Nephron progenitor cell (in vitro differentiated cells): ENCODE measurements at regions not wholly inside any gene's neighbourhood (a gene's known extent, or its start where the extent isn't known, plus 50 kb on each side); places are given as distances from the start of the nearest gene placed in this dataset.

ENCODE experiments used
- DNase-seq: peaks from one replicate; pipeline ENCODE4 v3.0.0; 2021
- H3K27ac Mint-ChIP-seq: 2 replicates; pipeline ENCODE4 v1.8.0; 2021; ENCODE audit warnings: mild to moderate bottlenecking, moderate library complexity, mixed read lengths
- H3K27me3 Mint-ChIP-seq: 2 replicates; pipeline ENCODE4 v1.8.0; 2021; ENCODE audit warnings: mild to moderate bottlenecking, low read depth, mixed read lengths; ENCODE audit not compliant: poor library complexity
- H3K36me3 Mint-ChIP-seq: 2 replicates; pipeline ENCODE4 v1.8.0; 2021; ENCODE audit warnings: low read depth, mixed read lengths
- H3K4me1 Mint-ChIP-seq: 2 replicates; pipeline ENCODE4 v1.8.0; 2021; ENCODE audit warnings: mixed read lengths
- H3K4me3 Mint-ChIP-seq: 2 replicates; pipeline ENCODE4 v1.8.0; 2021; ENCODE audit warnings: mild to moderate bottlenecking, moderate library complexity, mixed read lengths
- H3K9me3 Mint-ChIP-seq: 2 replicates; pipeline ENCODE4 v1.8.0; 2021; ENCODE audit warnings: mild to moderate bottlenecking, moderate library complexity, mixed read lengths
- CTCF ChIP-seq: fragments of 200-600 bp; sonication (generic); IDR thresholded peaks from 2 replicates; pipeline ENCODE4 v1.5.0; 2021; ENCODE audit warnings: antibody characterized with exemption

GRCh38 chr5:10099548-10099947 is 150.1 kb downstream of the ATPSCKMT start:
- TF ChIP-seq CTCF: no peak
- Mint-ChIP-seq H3K36me3 (peaks cover 17% of the 10 kb centered on the region), H3K4me3 (no peak overlapping the region), H3K9me3 (peaks cover 62% of the 10 kb centered on the region), H3K27me3 (peaks cover 2% of the 10 kb centered on the region), H3K4me1 (peaks cover 8% of the 10 kb centered on the region), H3K27ac (no peak overlapping the region)
- DNase-seq: no peak

- no peak overlapping the region for H3K4me3 Mint-ChIP-seq
- DNase-seq: no peak
Observed at GRCh38 chr5:10091701-10092100, 158.0 kb downstream of the ATPSCKMT start.

GRCh38 chr5:10090074-10090473 is 159.6 kb downstream of the ATPSCKMT start:
- Mint-ChIP-seq H3K27me3 (peaks cover 4% of the 10 kb centered on the region), H3K9me3 (peaks cover 41% of the 10 kb centered on the region), H3K4me3 (no peak overlapping the region), H3K4me1 (no peaks in the 10 kb centered on the region), H3K27ac (no peak overlapping the region), H3K36me3 (no peaks in the 10 kb centered on the region)
- no peak for TF ChIP-seq CTCF
- DNase-seq: no peak

More at GRCh38 chr5:10091701-10092100, 158.0 kb downstream of the ATPSCKMT start:
- peaks cover 57% of the 10 kb centered on the region for H3K9me3 Mint-ChIP-seq
- H3K4me1 Mint-ChIP-seq: no peaks in the 10 kb centered on the region
- TF ChIP-seq CTCF: no peak
- H3K36me3 Mint-ChIP-seq: no peaks in the 10 kb centered on the region
- H3K27ac Mint-ChIP-seq: no peak overlapping the region
- H3K27me3 Mint-ChIP-seq: peaks cover 4% of the 10 kb centered on the region

- Mint-ChIP-seq H3K9me3 (peaks cover 21% of the 10 kb centered on the region), H3K27ac (no peak overlapping the region), H3K27me3 (peaks cover 7% of the 10 kb centered on the region), H3K4me1 (no peaks in the 10 kb centered on the region), H3K4me3 (no peak overlapping the region), H3K36me3 (no peaks in the 10 kb centered on the region)
- no peak for DNase-seq
- no peak for TF ChIP-seq CTCF
Observed at GRCh38 chr5:10085185-10085584, 164.5 kb downstream of the ATPSCKMT start.

GRCh38 chr5:10081584-10081983 is 168.1 kb downstream of the ATPSCKMT start:
- Mint-ChIP-seq H3K36me3 (no peaks in the 10 kb centered on the region), H3K27me3 (peaks cover 4% of the 10 kb centered on the region), H3K4me3 (no peak overlapping the region), H3K27ac (no peak overlapping the region), H3K4me1 (peaks cover 8% of the 10 kb centered on the region), H3K9me3 (no peaks in the 10 kb centered on the region)
- TF ChIP-seq CTCF: no peak
- DNase-seq: no peak

GRCh38 chr5:10077791-10078545 is 171.7 kb downstream of the ATPSCKMT start:
- Mint-ChIP-seq H3K4me3 (no peak overlapping the region), H3K36me3 (no peaks in the 10 kb centered on the region), H3K4me1 (peaks cover 8% of the 10 kb centered on the region), H3K27ac (no peak overlapping the region), H3K9me3 (no peaks in the 10 kb centered on the region), H3K27me3 (no peaks in the 10 kb centered on the region)
- TF ChIP-seq CTCF: no peak
- DNase-seq: no peak
